GM21528 (cell line): ENCODE measurements at regions not wholly inside any gene's neighbourhood (a gene's known extent, or its start where the extent isn't known, plus 50 kb on each side); places are given as distances from the start of the nearest gene placed in this dataset.

Experiments used
- ATAC-seq: cut with Tn5 transposase; IDR thresholded peaks from one replicate; pipeline ENCODE4 v1.9.1; 2021; ENCODE audit warnings: mild to moderate bottlenecking, moderate library complexity; ENCODE audit not compliant: unreplicated experiment, low FRiP score

DNA sequence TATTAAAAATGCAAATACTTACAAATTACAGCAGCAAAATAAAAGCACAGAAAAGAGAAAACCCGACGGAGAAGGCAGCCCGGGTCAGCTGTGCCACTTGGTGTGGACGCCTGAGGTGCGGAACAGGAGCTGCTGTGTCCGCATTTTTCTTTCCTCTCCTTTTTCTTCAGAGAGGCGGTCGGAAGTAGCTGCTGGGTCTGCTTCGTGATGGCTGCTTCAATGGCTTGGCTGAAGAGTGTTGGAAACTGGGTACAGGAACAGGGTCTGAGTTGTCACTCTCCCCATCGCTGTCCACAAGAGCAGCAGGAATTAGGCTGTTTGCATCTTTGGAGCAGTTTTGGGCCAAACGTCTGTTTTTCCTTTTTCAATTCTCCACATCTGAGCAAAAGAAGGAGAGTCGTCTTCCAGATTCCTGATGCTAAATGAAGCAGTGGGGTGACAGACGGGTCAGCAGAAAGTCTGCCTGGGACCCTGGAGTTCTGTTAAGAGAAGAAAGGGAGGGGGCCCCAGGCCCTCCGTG lies 53.5 kb upstream of the ARL8B start:
- no peak for ATAC-seq

- no peak for ATAC-seq
Observed at GRCh38 chr3:5069627-5070026, 52.5 kb upstream of the ARL8B start.

GRCh38 chr3:5071061-5071460 lies 51.0 kb upstream of the ARL8B start:
- ATAC-seq = no peak

DNA sequence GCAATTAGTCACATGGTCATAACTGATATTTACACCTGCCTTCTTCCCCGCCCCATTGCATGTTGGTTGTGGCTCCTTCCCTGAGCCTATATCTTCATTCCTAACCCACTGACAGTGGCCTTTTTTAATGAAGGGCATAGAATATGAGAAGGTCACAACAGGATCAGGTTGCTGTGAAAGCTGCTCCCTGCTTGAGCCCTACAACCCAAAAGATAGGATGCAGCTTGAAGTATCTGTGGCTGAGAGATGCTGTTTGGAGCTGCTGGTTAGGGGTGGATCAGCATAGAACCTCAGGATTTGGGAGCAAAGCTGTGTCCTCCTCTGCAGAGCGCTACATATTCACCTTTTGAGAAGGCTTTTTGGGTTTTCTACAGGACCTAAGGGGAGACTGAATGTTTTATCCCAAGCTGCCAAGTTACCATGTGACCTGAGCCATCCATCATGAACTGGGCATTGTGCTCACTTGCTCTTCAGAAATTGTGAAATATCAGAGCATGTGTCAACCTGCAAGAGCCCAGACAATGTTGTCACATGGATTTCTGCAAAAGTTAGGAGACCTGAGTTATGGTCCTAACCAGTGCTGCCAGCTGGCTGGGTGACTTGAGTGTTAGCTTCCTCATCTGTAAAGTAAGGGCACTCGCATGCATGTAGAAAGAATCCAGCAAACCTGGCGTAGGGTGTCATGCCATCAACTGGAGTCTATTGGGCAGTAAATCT lies 49.8 kb upstream of the ARL8B start:
- no peak for ATAC-seq
